A673 (cell line): ENCODE measurements at regions not wholly inside any gene's neighbourhood (a gene's known extent, or its start where the extent isn't known, plus 50 kb on each side); places are given as distances from the start of the nearest gene placed in this dataset.
A peak's percentile ranks its signal among the peaks of the same experiment; 100 is the strongest.

ENCODE experiments used
- BruUV-seq: library from RNA; stranded (reverse); fragments of 400-500 nt; replicated peaks from 2 replicates; lab custom pipeline; 2021; lab: Mats Ljungman, UMichigan
- CTCF ChIA-PET: fragments of 300-600 bp; sonication (Branson Sonifier 250); formaldehyde crosslinking; loops from one replicate; lab custom pipeline; 2022; ENCODE audit warnings: antibody characterized with exemption; lab: Charles Lee
- POLR2A ChIA-PET: fragments of 300-600 bp; sonication (Branson Sonifier 250); formaldehyde crosslinking; loops from one replicate; lab custom pipeline; 2022; ENCODE audit warnings: antibody characterized with exemption; ENCODE audit not compliant: low non-redundant PET; lab: Charles Lee
- DNase-seq: peaks from one replicate; pipeline ENCODE4 v3.0.0-alpha.2; 2015; ENCODE audit warnings: low spot score
- H3K27ac ChIP-seq: fragments of 200-600 bp; sonication (generic); 2 replicates; pipeline ENCODE4 v1.5.1; 2016; ENCODE audit warnings: mixed run types, low read depth, mild to moderate bottlenecking, mixed read lengths, antibody characterized with exemption, low read length; ENCODE audit not compliant: poor library complexity, severe bottlenecking
- H3K27me3 ChIP-seq: fragments of 200-600 bp; sonication (generic); replicated peaks from 2 replicates; pipeline ENCODE4 v1.6.1; 2017; ENCODE audit warnings: mixed run types, low read depth, mild to moderate bottlenecking, mixed read lengths, antibody characterized with exemption, low read length; ENCODE audit not compliant: insufficient read depth, poor library complexity
- H3K36me3 ChIP-seq: fragments of 200-600 bp; sonication (generic); 2 replicates; pipeline ENCODE4 v1.6.1; 2016; ENCODE audit warnings: mixed run types, mild to moderate bottlenecking, mixed read lengths, antibody characterized with exemption, low read length; ENCODE audit not compliant: insufficient read depth, poor library complexity, severe bottlenecking
- H3K4me1 ChIP-seq: fragments of 200-600 bp; sonication (generic); 2 replicates; pipeline ENCODE4 v1.6.1; 2017; ENCODE audit warnings: mixed run types, mild to moderate bottlenecking, mixed read lengths, antibody characterized with exemption, low read length; ENCODE audit not compliant: insufficient read depth, poor library complexity, severe bottlenecking
- H3K4me3 ChIP-seq: fragments of 200-600 bp; sonication (generic); 2 replicates; pipeline ENCODE4 v1.5.1; 2016; ENCODE audit warnings: low read depth, mixed run types, mild to moderate bottlenecking, mixed read lengths, low read length; ENCODE audit not compliant: poor library complexity, severe bottlenecking
- H3K9me3 ChIP-seq: fragments of 200-600 bp; sonication (generic); 2 replicates; pipeline ENCODE4 v1.6.1; 2016; ENCODE audit warnings: mixed run types, low read depth, mild to moderate bottlenecking, mixed read lengths, antibody characterized with exemption, low read length; ENCODE audit not compliant: poor library complexity, severe bottlenecking
- CTCF ChIP-seq: fragments of 300-800, 200-600 bp; sonication (generic); conservative IDR thresholded peaks from 2 replicates; pipeline ENCODE4 v1.5.1; 2017; ENCODE audit warnings: low read depth, mild to moderate bottlenecking, antibody characterized with exemption, low read length, moderate library complexity, mixed read lengths
- EZH2 ChIP-seq: fragments of 200-600 bp; sonication (generic); IDR thresholded peaks from 2 replicates; pipeline ENCODE4 v1.6.1; 2017; ENCODE audit warnings: borderline replicate concordance, low read depth, mild to moderate bottlenecking, mixed read lengths, antibody characterized with exemption, low read length; ENCODE audit not compliant: poor library complexity, severe bottlenecking
- intact Hi-C: fragments of 100-400 bp; cut with micrococcal nuclease; formaldehyde crosslinking; loops from one replicate; pipeline ENCODE4 v1.10.0; 2022; ENCODE audit not compliant: unreplicated experiment

GRCh38 chr13:79062291-79062690 lies 343.8 kb downstream of the RBM26 start:
- CTCF ChIA-PET, result no interaction called here

GRCh38 chr13:79060216-79060615 lies 345.8 kb downstream of the RBM26 start:
- H3K4me3 ChIP-seq, result no peak overlapping the region
- CTCF ChIA-PET, result no interaction called here
- intact Hi-C loops, result no loop called here
- peak; percentile 14 for DNase-seq
- TF ChIP-seq EZH2 (no peak), CTCF (peak; percentile 37; the same call in 1 of the 2 replicates)
- no TSS peak for BruUV-seq
- POLR2A ChIA-PET, result no interaction called here
- H3K4me1 ChIP-seq, result no peaks in the 10 kb centered on the region
- no peaks in the 10 kb centered on the region for H3K36me3 ChIP-seq
- no peak overlapping the region for H3K27ac ChIP-seq
- no peaks in the 10 kb centered on the region for H3K9me3 ChIP-seq
- peaks cover 4% of the 10 kb centered on the region for H3K27me3 ChIP-seq

More at GRCh38 chr13:79062291-79062690, 343.8 kb downstream of the RBM26 start:
- no peaks in the 10 kb centered on the region for H3K9me3 ChIP-seq
- DNase-seq, result no peak
- BruUV-seq, result no TSS peak
- no peak for TF ChIP-seq EZH2
- TF ChIP-seq CTCF, result no peak
- H3K4me3 ChIP-seq, result no peak overlapping the region
- POLR2A ChIA-PET, result no interaction called here
- no peak overlapping the region for H3K27ac ChIP-seq
- no peaks in the 10 kb centered on the region for H3K36me3 ChIP-seq
- H3K27me3 ChIP-seq, result peaks cover 15% of the 10 kb centered on the region
- intact Hi-C loops, result no loop called here
- H3K4me1 ChIP-seq, result no peaks in the 10 kb centered on the region

- Histone ChIP-seq H3K27me3 (no peaks in the 10 kb centered on the region), H3K27ac (no peak overlapping the region), H3K4me1 (no peaks in the 10 kb centered on the region), H3K36me3 (no peaks in the 10 kb centered on the region), H3K4me3 (no peak overlapping the region), H3K9me3 (no peaks in the 10 kb centered on the region)
- BruUV-seq, result no TSS peak
- intact Hi-C loops, result no loop called here
- no peak for DNase-seq
- no peak for TF ChIP-seq EZH2
- ChIA-PET POLR2A (no interaction called here), CTCF (no interaction called here)
Measured at GRCh38 chr13:79056706-79057105, 349.3 kb downstream of the RBM26 start.

GRCh38 chr13:79051472-79051871 lies 354.6 kb downstream of the RBM26 start:
- no peak for DNase-seq
- TF ChIP-seq CTCF (no peak), EZH2 (no peak)
- no peaks in the 10 kb centered on the region for H3K36me3 ChIP-seq
- no peak overlapping the region for H3K4me3 ChIP-seq
- intact Hi-C loops, result no loop called here
- H3K4me1 ChIP-seq, result no peaks in the 10 kb centered on the region
- POLR2A ChIA-PET, result interaction anchor here (0.8 kb wide), 1 partner anchor 65 kb away, joined by 3 read pairs; no protein-coding TSS in a partner anchor
- no peak overlapping the region for H3K27ac ChIP-seq
- no peaks in the 10 kb centered on the region for H3K27me3 ChIP-seq
- CTCF ChIA-PET, result no interaction called here
- BruUV-seq, result no TSS peak
- H3K9me3 ChIP-seq, result no peaks in the 10 kb centered on the region
